ENCODE measurements at regions not wholly inside any gene's neighbourhood (a gene's known extent, or its start where the extent isn't known, plus 50 kb on each side); places are given as distances from the start of the nearest gene placed in this dataset.

DNA sequence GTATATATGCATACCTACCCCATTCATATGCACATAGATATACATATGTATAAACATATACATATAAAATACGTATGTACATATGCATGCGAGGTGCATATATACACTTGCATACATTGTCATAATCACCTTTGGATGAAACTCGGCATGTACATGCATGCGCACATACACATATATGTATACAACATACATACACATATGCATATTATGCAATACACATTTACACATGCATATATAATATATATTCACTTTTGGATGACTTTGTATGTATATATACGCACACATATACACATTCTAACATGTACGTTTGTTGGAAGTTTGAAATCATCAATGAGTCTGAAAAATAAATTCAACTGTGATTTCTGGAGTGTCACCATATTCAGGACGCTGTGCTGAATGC, 401.6 kb upstream of the TBX3 start:
- ATAC-seq (no peak), DNase-seq (no peak)
- no peak overlapping the region for H3K4me3 ChIP-seq
- TF ChIP-seq CTCF (IDR thresholded peaks at IDR 0.05): no peak
- 87 to 97% (median 96%) methylated on average over 7 of the region's 7 CpGs for WGBS, 3 donors
- intact Hi-C loops (cut with DNase I): no loop called here
- no peaks in the 10 kb centered on the region for H3K27me3 ChIP-seq (ENCODE audit: insufficient read depth in 3 of 3, low read length in 2 of 3)
- no peaks in the 10 kb centered on the region for H3K4me1 ChIP-seq
- no peaks in the 10 kb centered on the region for H3K36me3 ChIP-seq (ENCODE audit: insufficient read depth in 1 of 2, low read depth in 1 of 2)
- no peak overlapping the region for H3K27ac ChIP-seq
- H3K9me3 ChIP-seq: no peaks in the 10 kb centered on the region

- intact Hi-C loops (cut with DNase I): no loop called here
- Histone ChIP-seq H3K27me3 (ENCODE audit: insufficient read depth in 3 of 3, low read length in 2 of 3) (no peaks in the 10 kb centered on the region), H3K27ac (no peak overlapping the region), H3K9me3 (no peaks in the 10 kb centered on the region), H3K36me3 (ENCODE audit: insufficient read depth in 1 of 2, low read depth in 1 of 2) (no peaks in the 10 kb centered on the region), H3K4me3 (no peak overlapping the region), H3K4me1 (no peaks in the 10 kb centered on the region)
- DNase-seq (no peak), ATAC-seq (no peak)
- no peak for TF ChIP-seq CTCF (IDR thresholded peaks at IDR 0.05)
- WGBS, 3 donors: 57 to 70% (median 65%) methylated on average over 4 of the region's 4 CpGs
Observed at GRCh38 chr12:115079760-115080159, 395.8 kb upstream of the TBX3 start.

- no peak for TF ChIP-seq CTCF (IDR thresholded peaks at IDR 0.05)
- DNase-seq (no peak), ATAC-seq (no peak)
- Histone ChIP-seq H3K4me1 (no peaks in the 10 kb centered on the region), H3K4me3 (no peak overlapping the region), H3K36me3 (ENCODE audit: insufficient read depth in 1 of 2, low read depth in 1 of 2) (no peaks in the 10 kb centered on the region), H3K9me3 (no peaks in the 10 kb centered on the region), H3K27me3 (ENCODE audit: insufficient read depth in 3 of 3, low read length in 2 of 3) (no peaks in the 10 kb centered on the region), H3K27ac (no peak overlapping the region)
- intact Hi-C loops (cut with DNase I): no loop called here
- 43 to 49% (median 48%) methylated on average over 6 of the region's 6 CpGs for WGBS, 3 donors
Observed at GRCh38 chr12:115078990-115079389, 395.0 kb upstream of the TBX3 start.

DNA sequence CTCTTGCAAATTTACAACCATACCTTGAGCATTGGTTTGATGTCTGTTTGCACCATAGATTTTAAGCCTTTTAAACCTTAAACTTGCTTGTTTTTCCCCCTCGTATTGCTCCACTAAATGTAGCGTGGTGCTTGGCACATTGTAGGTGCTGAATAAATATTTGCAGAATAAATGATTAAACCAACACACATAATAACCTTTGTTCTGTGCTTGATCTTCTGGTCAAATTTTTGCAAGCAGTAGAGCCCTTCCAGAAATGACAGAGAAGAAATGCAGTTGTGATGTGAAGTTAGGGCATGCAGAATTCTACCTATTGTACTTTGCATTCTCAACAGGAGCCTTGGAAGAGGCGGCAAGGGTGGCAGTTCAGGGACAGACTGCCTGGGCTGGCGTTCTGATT, 394.4 kb upstream of the TBX3 start:
- ATAC-seq (no peak), DNase-seq (no peak)
- Histone ChIP-seq H3K4me3 (no peak overlapping the region), H3K9me3 (no peaks in the 10 kb centered on the region), H3K4me1 (no peaks in the 10 kb centered on the region), H3K27me3 (ENCODE audit: insufficient read depth in 3 of 3, low read length in 2 of 3) (peaks cover 0 to 2% (median 0%) of the 10 kb centered on the region in 3 donors), H3K36me3 (ENCODE audit: insufficient read depth in 1 of 2, low read depth in 1 of 2) (no peaks in the 10 kb centered on the region), H3K27ac (no peak overlapping the region)
- intact Hi-C loops (cut with DNase I): no loop called here
- no peak for TF ChIP-seq CTCF (IDR thresholded peaks at IDR 0.05)
- 92 to 95% (median 92%) methylated on average over 4 of the region's 4 CpGs for WGBS, 3 donors

DNA sequence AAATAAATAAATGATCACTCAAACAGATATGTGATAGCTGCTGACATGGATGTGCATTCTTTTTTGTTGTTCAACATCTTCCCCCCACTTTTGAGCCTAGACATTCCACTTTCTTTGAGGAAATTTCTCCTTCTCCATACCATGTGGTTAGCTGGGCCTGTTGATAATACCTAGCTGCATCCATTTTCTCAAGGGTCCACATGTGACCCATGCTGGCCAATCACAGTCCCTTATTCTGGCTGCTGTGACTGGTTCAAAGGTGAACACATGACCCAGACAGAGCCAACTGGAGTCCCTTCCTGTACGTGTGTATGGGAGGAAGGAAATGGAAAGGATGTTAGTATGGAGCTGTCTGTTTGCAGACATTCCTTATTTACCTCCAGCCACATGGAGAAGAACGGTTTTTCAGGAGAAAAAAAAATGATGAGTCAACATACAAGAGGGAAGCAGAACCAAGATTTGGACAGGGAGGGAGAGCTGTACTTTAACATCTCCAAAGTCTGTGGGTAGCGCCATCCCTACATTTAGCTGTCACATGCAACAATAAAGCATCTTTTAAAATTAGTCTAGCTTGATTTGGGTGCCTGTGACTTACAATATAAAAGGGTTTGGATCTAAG, 391.7 kb upstream of the TBX3 start:
- intact Hi-C loops (cut with DNase I): no loop called here
- H3K4me1 ChIP-seq: no peaks in the 10 kb centered on the region
- WGBS, 3 donors: 64 to 78% (median 67%) methylated on average over 3 of the region's 3 CpGs
- TF ChIP-seq CTCF (IDR thresholded peaks at IDR 0.05): no peak
- H3K9me3 ChIP-seq: no peaks in the 10 kb centered on the region
- DNase-seq: no peak
- H3K27me3 ChIP-seq (ENCODE audit: insufficient read depth in 3 of 3, low read length in 2 of 3): peaks cover 0 to 8% (median 0%) of the 10 kb centered on the region in 3 donors
- no peaks in the 10 kb centered on the region for H3K36me3 ChIP-seq (ENCODE audit: insufficient read depth in 1 of 2, low read depth in 1 of 2)
- H3K4me3 ChIP-seq: no peak overlapping the region
- no peak overlapping the region for H3K27ac ChIP-seq
- ATAC-seq: no peak

All from psoas muscle (tissue), 7 donors.